ENCODE measurements at regions not wholly inside any gene's neighbourhood (a gene's known extent, or its start where the extent isn't known, plus 50 kb on each side); places are given as distances from the start of the nearest gene placed in this dataset.

DNA sequence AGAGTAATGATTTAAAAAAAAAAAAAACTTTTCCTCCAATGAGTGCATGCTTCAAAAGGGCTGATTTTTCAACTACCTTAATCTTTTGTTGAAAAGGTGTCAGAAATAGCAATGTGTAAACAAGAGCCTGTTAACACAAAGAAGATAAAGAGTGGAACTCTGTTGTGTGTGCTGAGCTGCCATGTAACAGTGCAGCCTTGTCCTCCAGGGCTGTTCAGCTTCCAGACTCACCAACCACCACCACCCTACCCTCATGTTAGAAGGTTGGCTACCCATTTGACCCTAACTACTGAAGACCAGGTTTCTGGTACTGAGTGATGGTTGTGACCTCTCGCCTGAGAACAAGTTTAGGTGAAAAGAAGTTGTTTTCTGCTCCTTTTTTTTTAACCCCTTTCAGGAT lies 222.8 kb upstream of the TEX13C start:
- TF ChIP-seq RARB (CRISPR knock-in tag; IDR thresholded peaks at IDR 0.05): no peak
- no peak for TF ChIP-seq CSDC2 (CRISPR knock-in tag; IDR thresholded peaks at IDR 0.05)
- no peak for TF ChIP-seq TOX (CRISPR knock-in tag; IDR thresholded peaks at IDR 0.05; ENCODE audit: borderline replicate concordance)
- TF ChIP-seq ZNF565 (CRISPR knock-in tag; conservative IDR thresholded peaks at IDR 0.05; ENCODE audit: low read depth): no peak
- TF ChIP-seq ZC3H10 (CRISPR knock-in tag; IDR thresholded peaks at IDR 0.05): no peak
- TF ChIP-seq GLIS3 (CRISPR knock-in tag; IDR thresholded peaks at IDR 0.05): no peak
- no peak for TF ChIP-seq TCF4 (CRISPR knock-in tag; IDR thresholded peaks at IDR 0.05; ENCODE audit: borderline replicate concordance)
- TF ChIP-seq, protein P1, sequence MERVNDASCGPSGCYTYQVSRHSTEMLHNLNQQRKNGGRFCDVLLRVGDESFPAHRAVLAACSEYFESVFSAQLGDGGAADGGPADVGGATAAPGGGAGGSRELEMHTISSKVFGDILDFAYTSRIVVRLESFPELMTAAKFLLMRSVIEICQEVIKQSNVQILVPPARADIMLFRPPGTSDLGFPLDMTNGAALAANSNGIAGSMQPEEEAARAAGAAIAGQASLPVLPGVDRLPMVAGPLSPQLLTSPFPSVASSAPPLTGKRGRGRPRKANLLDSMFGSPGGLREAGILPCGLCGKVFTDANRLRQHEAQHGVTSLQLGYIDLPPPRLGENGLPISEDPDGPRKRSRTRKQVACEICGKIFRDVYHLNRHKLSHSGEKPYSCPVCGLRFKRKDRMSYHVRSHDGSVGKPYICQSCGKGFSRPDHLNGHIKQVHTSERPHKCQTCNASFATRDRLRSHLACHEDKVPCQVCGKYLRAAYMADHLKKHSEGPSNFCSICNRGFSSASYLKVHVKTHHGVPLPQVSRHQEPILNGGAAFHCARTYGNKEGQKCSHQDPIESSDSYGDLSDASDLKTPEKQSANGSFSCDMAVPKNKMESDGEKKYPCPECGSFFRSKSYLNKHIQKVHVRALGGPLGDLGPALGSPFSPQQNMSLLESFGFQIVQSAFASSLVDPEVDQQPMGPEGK (CRISPR knock-in tag; IDR thresholded peaks at IDR 0.05; ENCODE audit: borderline replicate concordance): no peak

Measured in SK-N-SH treated with all-trans-retinoic acid at 6 μM for 48 hours (cell line).